ENCODE measurements at regions not wholly inside any gene's neighbourhood (a gene's known extent, or its start where the extent isn't known, plus 50 kb on each side); places are given as distances from the start of the nearest gene placed in this dataset.

DNA sequence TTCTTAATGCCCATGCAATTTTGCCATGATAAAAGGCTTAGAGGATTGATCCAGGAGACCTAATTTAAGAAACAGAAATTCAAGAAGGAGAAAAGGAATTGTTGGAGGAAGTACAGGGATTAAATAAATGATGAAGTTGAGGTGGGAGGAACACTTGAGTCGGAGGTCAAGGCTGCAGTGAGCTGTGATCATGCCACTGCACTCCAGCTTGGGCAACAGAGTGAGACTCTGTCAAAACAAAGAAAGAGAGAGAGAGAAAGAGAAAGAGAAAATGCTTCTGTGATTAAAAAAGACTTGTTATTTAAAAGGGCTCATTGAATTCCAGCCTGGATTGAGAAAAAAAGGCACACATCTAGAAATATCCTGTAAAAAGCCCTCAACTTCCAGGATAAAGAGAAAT lies 123.2 kb downstream of the B3GNT2 start:
- FAIRE-seq (no peak), DNase-seq (ENCODE audit: low read depth) (no peak)
- H3K9me3 ChIP-seq (ENCODE audit: insufficient read depth, low read depth, low read length), result peaks cover 3% of the 10 kb centered on the region
- H3K4me2 ChIP-seq (ENCODE audit: low read length), result no peak overlapping the region
- Mint-ChIP-seq H3K4me3 (ENCODE audit: unreplicated experiment) (no peak overlapping the region), H3K36me3 (ENCODE audit: low read depth, unreplicated experiment) (no peaks in the 10 kb centered on the region), H3K9me3 (ENCODE audit: unreplicated experiment) (peaks cover 5% of the 10 kb centered on the region), H3K27me3 (ENCODE audit: low read depth, unreplicated experiment) (peaks cover 3% of the 10 kb centered on the region), H3K27ac (ENCODE audit: unreplicated experiment) (no peak overlapping the region), H3K4me1 (ENCODE audit: low read depth, unreplicated experiment) (peaks cover 11% of the 10 kb centered on the region)
- H3K4me1 ChIP-seq (ENCODE audit: insufficient read depth, low read length), result no peaks in the 10 kb centered on the region
- TF ChIP-seq CTCF (IDR thresholded peaks at IDR 0.05; ENCODE audit: insufficient read depth, low read depth, low read length), result no peak
- TF ChIP-seq EZH2 (IDR thresholded peaks at IDR 0.05; ENCODE audit: insufficient read depth, low read length), result no peak
- no peaks in the 10 kb centered on the region for H3K79me2 ChIP-seq (ENCODE audit: insufficient read depth, low read length)
- no peak overlapping the region for H3K4me3 ChIP-seq (ENCODE audit: insufficient read depth, low read depth, low read length)
- H3K36me3 ChIP-seq (ENCODE audit: insufficient read depth, low read length), result no peaks in the 10 kb centered on the region
- no peak overlapping the region for H2AFZ ChIP-seq (ENCODE audit: low read depth, low read length)
- no peak overlapping the region for H3K9ac ChIP-seq (ENCODE audit: low read length)
- H3K27ac ChIP-seq (ENCODE audit: low read depth, low read length), result no peak overlapping the region
- H3K27me3 ChIP-seq (ENCODE audit: insufficient read depth, low read length), result peaks cover 5% of the 10 kb centered on the region
- no peaks in the 10 kb centered on the region for H4K20me1 ChIP-seq (ENCODE audit: insufficient read depth, low read length)

GRCh38 chr2:62315476-62315875 lies 119.6 kb downstream of the B3GNT2 start:
- no peak overlapping the region for H3K4me2 ChIP-seq (ENCODE audit: low read length)
- Mint-ChIP-seq H3K4me1 (ENCODE audit: low read depth, unreplicated experiment) (peaks cover 5% of the 10 kb centered on the region), H3K27ac (ENCODE audit: unreplicated experiment) (no peak overlapping the region), H3K36me3 (ENCODE audit: low read depth, unreplicated experiment) (no peaks in the 10 kb centered on the region), H3K27me3 (ENCODE audit: low read depth, unreplicated experiment) (no peaks in the 10 kb centered on the region), H3K4me3 (ENCODE audit: unreplicated experiment) (no peak overlapping the region), H3K9me3 (ENCODE audit: unreplicated experiment) (no peaks in the 10 kb centered on the region)
- no peaks in the 10 kb centered on the region for H4K20me1 ChIP-seq (ENCODE audit: insufficient read depth, low read length)
- H3K27me3 ChIP-seq (ENCODE audit: insufficient read depth, low read length), result no peaks in the 10 kb centered on the region
- no peaks in the 10 kb centered on the region for H3K79me2 ChIP-seq (ENCODE audit: insufficient read depth, low read length)
- H3K4me3 ChIP-seq (ENCODE audit: insufficient read depth, low read depth, low read length), result no peak overlapping the region
- no peak overlapping the region for H3K9ac ChIP-seq (ENCODE audit: low read length)
- DNase-seq (ENCODE audit: low read depth) (no peak), FAIRE-seq (no peak)
- no peaks in the 10 kb centered on the region for H3K9me3 ChIP-seq (ENCODE audit: insufficient read depth, low read depth, low read length)
- H3K4me1 ChIP-seq (ENCODE audit: insufficient read depth, low read length), result no peaks in the 10 kb centered on the region
- no peaks in the 10 kb centered on the region for H3K36me3 ChIP-seq (ENCODE audit: insufficient read depth, low read length)
- TF ChIP-seq CTCF (IDR thresholded peaks at IDR 0.05; ENCODE audit: insufficient read depth, low read depth, low read length) (no peak), EZH2 (IDR thresholded peaks at IDR 0.05; ENCODE audit: insufficient read depth, low read length) (no peak)
- H2AFZ ChIP-seq (ENCODE audit: low read depth, low read length), result no peak overlapping the region
- no peak overlapping the region for H3K27ac ChIP-seq (ENCODE audit: low read depth, low read length)

GRCh38 chr2:62314291-62314690 lies 118.4 kb downstream of the B3GNT2 start:
- Mint-ChIP-seq H3K36me3 (ENCODE audit: low read depth, unreplicated experiment) (no peaks in the 10 kb centered on the region), H3K4me3 (ENCODE audit: unreplicated experiment) (no peak overlapping the region), H3K9me3 (ENCODE audit: unreplicated experiment) (no peaks in the 10 kb centered on the region), H3K4me1 (ENCODE audit: low read depth, unreplicated experiment) (peaks cover 5% of the 10 kb centered on the region), H3K27ac (ENCODE audit: unreplicated experiment) (no peak overlapping the region), H3K27me3 (ENCODE audit: low read depth, unreplicated experiment) (no peaks in the 10 kb centered on the region)
- H3K4me3 ChIP-seq (ENCODE audit: insufficient read depth, low read depth, low read length), result no peak overlapping the region
- no peak for FAIRE-seq
- H3K27ac ChIP-seq (ENCODE audit: low read depth, low read length), result no peak overlapping the region
- H3K4me2 ChIP-seq (ENCODE audit: low read length), result no peak overlapping the region
- H3K4me1 ChIP-seq (ENCODE audit: insufficient read depth, low read length), result no peaks in the 10 kb centered on the region
- no peaks in the 10 kb centered on the region for H3K9me3 ChIP-seq (ENCODE audit: insufficient read depth, low read depth, low read length)
- H4K20me1 ChIP-seq (ENCODE audit: insufficient read depth, low read length), result no peaks in the 10 kb centered on the region
- H3K36me3 ChIP-seq (ENCODE audit: insufficient read depth, low read length), result no peaks in the 10 kb centered on the region
- H2AFZ ChIP-seq (ENCODE audit: low read depth, low read length), result no peak overlapping the region
- no peak overlapping the region for H3K9ac ChIP-seq (ENCODE audit: low read length)
- DNase-seq (ENCODE audit: low read depth), result no peak
- no peaks in the 10 kb centered on the region for H3K79me2 ChIP-seq (ENCODE audit: insufficient read depth, low read length)
- TF ChIP-seq CTCF (IDR thresholded peaks at IDR 0.05; ENCODE audit: insufficient read depth, low read depth, low read length) (no peak), EZH2 (IDR thresholded peaks at IDR 0.05; ENCODE audit: insufficient read depth, low read length) (no peak)
- H3K27me3 ChIP-seq (ENCODE audit: insufficient read depth, low read length), result no peaks in the 10 kb centered on the region
